GM18505 (cell line): ENCODE measurements at regions not wholly inside any gene's neighbourhood (a gene's known extent, or its start where the extent isn't known, plus 50 kb on each side); places are given as distances from the start of the nearest gene placed in this dataset.
"Not testable (repeated sequence)": the region's sequence is repeated elsewhere in the genome, so short reads cannot be mapped to it uniquely, and the experiment has no call there.

Experiments
- ATAC-seq: cut with Tn5 transposase; IDR thresholded peaks from one replicate; pipeline ENCODE4 v1.9.1; 2021; ENCODE audit not compliant: unreplicated experiment
- POLR2A ChIP-seq: IDR thresholded peaks from 4 replicates; pipeline ENCODE4 v1.6.1; 2011; ENCODE audit warnings: borderline replicate concordance; ENCODE audit not compliant: insufficient read depth, insufficient read length; ENCODE audit errors: extremely low read depth

DNA sequence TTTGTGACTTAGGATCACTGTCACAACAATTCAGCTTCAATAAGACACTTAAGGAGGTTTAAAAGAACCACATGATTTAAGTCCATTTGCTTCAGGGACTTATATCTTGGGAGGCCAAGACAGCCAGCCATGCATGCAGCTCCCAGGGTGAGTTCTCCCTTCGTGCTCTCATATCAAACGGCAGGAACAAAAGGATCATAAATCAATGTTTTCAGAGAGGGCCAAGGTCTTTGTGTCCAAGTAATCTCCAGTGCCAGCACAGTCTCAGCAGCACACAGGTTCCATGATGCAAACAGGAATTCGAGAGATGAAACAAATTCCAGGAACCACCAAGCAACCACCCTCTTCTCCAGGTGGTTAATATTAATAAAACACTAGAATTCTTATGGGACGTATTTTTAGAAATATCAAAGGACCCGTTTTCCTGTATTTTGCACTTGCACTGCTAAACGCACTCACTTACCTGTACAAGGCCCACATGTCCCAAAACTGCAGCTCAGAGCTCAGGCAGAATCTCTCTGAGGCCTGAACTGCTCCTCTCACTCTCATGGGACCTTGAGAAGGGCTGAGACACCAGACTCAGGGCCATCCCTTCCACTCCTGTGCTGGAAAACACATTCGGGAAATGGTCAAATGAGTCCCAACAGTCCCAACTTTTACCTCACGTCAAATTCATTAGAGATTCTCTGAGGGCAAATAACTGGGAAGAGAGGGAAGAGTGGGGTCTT is 100.0 kb upstream of the RAB4A start:
- no peak for ATAC-seq
- no peak for TF ChIP-seq POLR2A

DNA sequence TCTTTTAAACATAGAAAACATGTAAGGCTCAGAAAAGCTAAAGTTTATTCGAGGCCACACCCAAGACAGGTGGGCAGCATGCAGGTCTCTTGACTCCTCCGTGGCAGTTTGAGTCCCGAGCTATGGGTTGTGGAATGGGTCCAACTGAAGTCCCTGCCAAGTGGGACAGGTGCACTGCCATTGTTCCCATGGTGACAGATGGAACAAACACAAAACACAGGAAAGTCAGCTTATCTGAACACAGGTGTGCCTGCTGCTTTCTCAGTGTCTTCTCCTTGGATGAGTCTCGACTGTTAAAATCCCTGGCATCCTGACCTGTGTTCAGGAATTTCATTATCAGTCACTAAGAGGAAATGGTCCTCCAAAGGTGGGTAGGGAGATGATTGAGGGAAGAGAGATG is 99.0 kb upstream of the RAB4A start:
- no peak for ATAC-seq
- TF ChIP-seq POLR2A: no peak

DNA sequence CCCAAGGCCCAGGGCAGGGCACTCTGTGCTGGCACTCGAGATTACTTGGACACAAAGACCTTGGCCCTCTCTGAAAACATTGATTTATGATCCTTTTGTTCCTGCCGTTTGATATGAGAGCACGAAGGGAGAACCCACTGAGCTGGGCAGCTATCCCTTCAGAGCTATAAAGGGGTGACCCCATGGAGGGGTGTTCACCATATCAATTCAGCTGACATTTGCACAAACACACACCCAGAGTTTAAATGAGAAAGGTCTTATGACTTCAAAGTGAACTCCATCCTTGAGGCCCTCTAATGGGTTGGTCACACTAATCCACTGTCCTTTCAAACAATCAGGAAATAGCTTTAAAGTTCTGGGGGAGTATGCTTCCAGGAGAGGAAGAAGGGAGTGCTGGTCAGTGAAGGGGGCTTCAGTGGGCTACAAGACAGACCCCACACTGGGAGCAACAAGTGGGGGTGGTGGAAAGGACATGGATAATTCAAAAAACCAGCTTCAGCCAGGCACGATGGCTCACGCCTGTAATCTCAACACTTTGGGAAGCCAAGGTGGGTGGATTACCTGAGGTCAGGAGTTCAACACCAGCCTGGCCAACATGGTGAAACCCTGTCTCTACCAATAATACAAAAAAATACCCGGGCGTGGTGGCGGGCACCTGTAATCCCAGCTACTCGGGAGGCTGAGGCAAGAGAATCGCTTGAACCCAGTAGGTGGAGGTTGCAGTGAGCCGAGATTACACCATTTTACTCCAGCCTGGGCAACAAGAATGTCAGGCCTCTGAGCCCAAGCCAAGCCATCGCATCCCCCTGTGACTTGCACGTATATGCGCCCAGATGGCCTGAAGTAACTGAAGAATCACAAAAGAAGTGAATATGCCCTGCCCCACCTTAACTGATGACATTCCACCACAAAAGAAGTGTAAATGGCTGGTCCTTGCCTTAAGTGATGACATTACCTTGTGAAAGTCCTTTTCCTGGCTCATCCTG is 97.1 kb upstream of the RAB4A start:
- not testable (repeated sequence) for ATAC-seq

DNA sequence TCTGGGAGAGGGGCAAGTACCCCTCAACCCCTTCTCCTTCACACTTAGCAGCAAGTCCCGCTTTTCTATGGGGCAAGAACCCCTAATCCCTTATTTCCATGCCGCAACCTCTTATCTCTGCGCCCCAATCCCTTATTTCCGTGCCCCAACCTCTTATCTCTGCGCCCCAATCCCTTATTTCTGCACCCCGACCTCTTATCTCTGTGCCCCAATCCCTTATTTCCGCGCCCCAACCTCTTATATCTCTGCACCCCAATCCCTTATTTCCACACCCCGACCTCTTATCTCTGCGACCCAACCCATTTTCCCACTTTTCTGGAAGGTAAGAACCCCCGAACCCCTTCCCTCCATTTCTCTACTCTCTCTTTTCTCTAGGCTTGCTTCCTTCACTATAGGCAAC is 95.6 kb upstream of the RAB4A start:
- not testable (repeated sequence) for ATAC-seq

DNA sequence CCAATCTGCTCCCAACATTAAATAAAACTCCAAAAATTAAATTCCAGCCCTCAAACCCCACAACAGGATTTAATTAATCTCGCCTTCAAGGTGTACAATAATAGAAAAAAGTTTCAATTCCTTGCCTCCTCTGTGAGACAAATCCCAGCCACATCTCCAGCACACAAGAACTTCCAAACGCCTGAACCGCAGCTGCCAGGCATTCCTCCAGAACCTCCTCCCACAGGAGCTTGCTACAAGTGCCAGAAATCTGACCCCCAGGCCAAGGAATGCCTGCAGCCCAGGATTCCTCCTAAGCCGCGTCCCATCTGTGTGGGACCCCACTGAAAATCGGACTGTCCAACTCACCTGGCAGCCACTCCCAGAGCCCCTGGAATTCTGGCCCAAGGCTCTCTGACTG is 94.5 kb upstream of the RAB4A start:
- not testable (repeated sequence) for ATAC-seq

DNA sequence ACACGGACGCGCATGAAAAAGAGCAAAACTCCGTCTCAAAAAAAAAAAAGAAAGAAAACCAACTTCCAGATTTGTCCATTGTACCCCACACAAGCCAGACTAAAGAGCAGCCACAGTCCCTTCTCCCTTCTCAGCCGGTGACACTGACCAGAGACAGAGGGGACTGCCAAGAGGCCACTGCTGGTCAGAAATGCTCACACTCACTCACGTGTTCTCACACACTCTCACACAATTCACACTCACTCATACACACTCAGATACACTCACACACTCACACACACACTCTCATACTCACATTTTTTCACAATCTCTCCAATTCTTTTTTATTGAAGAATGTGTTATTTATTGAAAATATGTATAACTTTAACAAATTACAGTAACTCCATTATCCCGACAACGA is 90.8 kb upstream of the RAB4A start:
- no peak for TF ChIP-seq POLR2A
- ATAC-seq: no peak

DNA sequence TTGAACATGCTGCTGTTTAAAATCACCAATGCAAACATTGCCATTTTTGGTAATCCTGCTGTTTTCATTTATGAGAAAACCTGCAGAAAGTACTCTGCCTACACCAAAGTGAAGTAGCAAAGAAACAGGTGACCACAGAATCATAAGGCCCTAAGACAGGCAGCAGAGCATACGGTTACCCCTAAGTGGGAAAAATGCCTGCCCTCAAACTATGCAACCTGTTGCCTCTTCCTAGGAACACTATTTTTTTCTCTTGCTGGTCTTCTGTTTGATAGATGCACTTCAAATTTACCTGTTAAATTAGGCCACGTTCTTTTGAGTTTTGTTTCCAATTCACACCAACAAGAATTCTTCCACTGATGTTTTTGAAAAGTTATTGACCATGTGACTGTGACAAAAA is 89.5 kb upstream of the RAB4A start:
- no peak for ATAC-seq
- TF ChIP-seq POLR2A: no peak

DNA sequence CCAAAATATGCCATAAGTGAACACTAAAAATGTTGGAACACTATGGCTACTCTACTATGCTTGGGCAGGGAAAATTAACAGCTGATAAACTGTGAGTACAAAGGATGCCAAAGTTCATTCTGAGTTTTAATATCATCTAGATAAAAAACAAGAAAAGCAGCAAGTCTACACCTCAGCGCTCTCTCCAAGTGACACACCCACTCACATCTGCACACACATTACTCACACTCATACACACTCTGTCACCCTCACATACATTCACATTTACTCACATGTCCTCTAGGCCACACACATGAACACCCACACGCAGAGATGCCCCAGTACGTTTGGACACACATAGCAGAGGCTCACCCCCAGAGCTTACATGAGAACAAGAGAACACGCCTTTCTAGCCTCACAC is 87.3 kb upstream of the RAB4A start:
- no peak for ATAC-seq
- TF ChIP-seq POLR2A: no peak

DNA sequence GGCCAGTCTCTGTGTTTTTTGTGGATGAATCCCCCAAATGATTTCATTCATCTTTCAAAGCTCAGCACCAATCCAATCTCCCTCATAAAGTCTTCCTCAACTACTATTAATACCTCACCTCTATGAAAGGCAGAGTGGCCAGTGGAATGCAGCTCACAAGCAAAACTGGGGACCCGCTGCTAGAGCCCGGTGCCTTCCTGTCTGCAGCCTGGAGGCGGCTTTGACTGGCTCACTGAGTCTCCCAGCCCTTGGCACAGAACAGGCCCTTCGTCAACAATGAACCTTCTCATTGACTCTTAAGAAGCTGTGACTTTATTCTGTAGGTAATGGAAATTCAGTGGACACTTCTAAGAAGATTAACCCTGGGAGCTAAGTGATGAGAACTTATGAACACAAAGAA is 86.8 kb upstream of the RAB4A start:
- TF ChIP-seq POLR2A: no peak
- no peak for ATAC-seq

DNA sequence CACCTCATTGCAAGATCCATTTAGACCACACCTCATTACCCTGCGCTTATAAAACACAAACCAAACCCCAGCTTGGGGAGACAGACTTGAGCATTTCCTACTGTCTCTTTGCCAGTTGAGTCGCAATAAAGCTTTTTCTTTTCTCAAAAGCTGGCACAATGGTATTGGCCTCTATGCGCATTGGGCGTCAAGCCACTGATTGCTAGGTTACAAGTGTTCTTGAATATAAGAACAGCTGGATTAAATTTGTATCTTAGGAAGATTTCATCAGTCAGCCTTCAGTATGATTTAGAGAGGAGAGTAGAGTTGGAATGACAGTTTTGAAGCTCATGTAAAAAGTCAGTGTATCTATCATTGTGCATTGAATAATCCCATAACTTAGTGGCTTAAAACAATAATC is 84.9 kb upstream of the RAB4A start:
- no peak for TF ChIP-seq POLR2A

DNA sequence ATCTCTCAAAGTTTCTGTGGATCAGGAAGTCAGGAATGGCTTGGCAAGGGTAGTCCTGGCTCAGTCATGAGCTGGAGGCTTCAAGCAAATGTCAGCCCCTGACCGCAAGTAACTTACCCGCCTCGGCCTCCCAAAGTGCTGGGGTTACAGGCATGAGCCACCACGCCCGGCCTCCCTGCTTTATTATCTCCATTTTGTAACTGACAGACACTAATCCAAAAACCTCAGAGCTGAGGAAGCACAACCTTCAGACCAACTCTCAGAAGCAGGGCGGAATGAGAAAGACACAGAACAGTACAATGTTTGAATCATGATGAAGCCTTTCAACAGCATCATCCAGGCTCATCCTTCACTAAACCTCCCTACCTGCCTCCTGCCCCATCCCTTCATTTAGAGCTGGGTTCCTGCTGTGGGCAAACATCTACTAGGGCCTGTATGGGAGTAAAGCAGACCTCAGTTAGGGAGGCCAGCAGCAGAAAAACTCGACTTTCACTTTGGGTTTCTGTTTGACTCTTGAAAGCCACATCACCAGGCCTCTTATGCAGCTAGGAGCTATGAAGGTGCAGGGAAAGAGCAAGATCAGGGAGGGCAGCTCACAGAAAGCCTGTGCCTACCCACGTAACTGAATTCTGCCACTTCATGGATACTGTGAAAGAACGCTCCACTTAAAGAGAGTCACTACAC is 84.4 kb upstream of the RAB4A start:
- no peak for TF ChIP-seq POLR2A
- ATAC-seq: peak; percentile 90

More for the DNA sequence above, 84.9 kb upstream of the RAB4A start:
- no peak for ATAC-seq

DNA sequence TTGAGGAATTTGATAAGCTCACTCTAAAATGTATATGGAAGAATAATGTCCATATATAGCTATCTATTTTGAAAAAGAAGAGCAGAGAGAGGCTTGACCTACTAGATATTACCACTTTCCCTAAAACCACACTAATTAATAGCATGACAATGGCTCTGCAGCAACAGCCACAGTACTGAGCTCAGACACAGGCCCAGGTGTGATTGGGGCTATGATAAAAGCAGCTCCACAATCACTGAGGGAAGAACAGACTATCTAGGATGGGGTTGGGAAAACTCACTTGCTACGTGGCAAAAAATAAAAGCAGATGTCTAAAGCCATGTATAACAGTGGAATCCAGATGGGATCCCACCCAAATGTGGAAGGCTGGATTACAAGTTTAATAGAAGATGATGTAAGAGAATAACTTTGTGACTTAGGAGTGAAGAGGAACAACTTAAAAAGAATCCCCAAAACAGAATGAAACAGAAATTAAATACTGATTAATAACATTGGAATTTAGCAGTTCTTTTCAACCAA is 80.8 kb upstream of the RAB4A start:
- ATAC-seq: no peak
- no peak for TF ChIP-seq POLR2A

DNA sequence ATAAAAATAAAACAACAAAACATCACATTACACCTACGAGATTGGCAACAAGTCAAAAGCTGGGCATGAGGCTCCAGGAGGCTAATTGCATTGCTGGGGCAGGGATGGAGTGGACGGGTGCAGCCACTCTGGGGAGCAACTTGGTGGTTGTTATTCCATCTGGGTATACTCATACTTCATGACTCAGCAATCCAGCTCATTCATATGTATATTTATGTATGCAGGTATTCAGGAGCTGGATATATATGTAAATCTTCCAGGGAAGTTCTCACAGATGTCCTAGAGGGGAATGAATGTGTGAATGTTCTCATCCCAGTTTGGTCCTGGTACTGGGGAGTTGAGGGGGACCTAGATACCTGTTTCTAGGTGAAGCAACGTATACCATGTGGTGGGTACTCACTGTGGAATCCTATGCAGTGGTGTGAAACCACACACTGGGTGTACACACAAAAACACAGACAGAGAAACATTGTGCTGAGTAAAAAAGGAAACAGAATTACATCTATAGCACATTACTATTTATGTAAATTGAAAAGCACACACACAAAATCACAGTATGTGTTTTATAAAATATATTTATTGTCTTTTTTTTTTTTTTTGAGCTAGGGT is 79.7 kb upstream of the RAB4A start:
- no peak for ATAC-seq
- TF ChIP-seq POLR2A: no peak
